Suprapubic skin (tissue), 4 donors: ENCODE measurements at regions not wholly inside any gene's neighbourhood (a gene's known extent, or its start where the extent isn't known, plus 50 kb on each side); places are given as distances from the start of the nearest gene placed in this dataset.

Experiments used
- DNase-seq, 2 donors: peaks; one replicate each; pipeline ENCODE4 v3.0.0-alpha.2; 2019; ENCODE audit warnings: low spot score in 2 of 2
- H3K27ac ChIP-seq: fragments of 200-600 bp; sonication (generic); one replicate; pipeline ENCODE4 v1.5.1; 2019
- H3K27me3 ChIP-seq: fragments of 200-600 bp; sonication (generic); one replicate; pipeline ENCODE4 v1.5.1; 2019
- H3K36me3 ChIP-seq: fragments of 200-600 bp; sonication (generic); one replicate; pipeline ENCODE4 v1.5.1; 2019
- H3K4me1 ChIP-seq: fragments of 200-600 bp; sonication (generic); one replicate; pipeline ENCODE4 v1.5.1; 2019
- H3K4me3 ChIP-seq: fragments of 200-600 bp; sonication (generic); one replicate; pipeline ENCODE4 v1.5.1; 2019; ENCODE audit warnings: mild to moderate bottlenecking
- H3K9me3 ChIP-seq: fragments of 200-600 bp; sonication (generic); one replicate; pipeline ENCODE4 v1.5.1; 2019
- EP300 ChIP-seq: sonication (generic); formaldehyde crosslinking; IDR thresholded peaks from one replicate; pipeline ENCODE4 v1.6.1; 2017; ENCODE audit warnings: antibody characterized with exemption
- POLR2A ChIP-seq, 2 donors: fragments of 450-650 bp; IDR thresholded peaks; one replicate each; pipeline ENCODE4 v1.6.1; 2017; ENCODE audit warnings: antibody characterized with exemption in 2 of 2, mild to moderate bottlenecking in 2 of 2, moderate library complexity in 2 of 2
- POLR2AphosphoS5 ChIP-seq, 3 donors: sonication (generic); formaldehyde crosslinking; IDR thresholded peaks; one replicate each; pipeline ENCODE4 v1.6.1; 2017; ENCODE audit warnings: antibody characterized with exemption in 3 of 3
- WGBS: methylation state at CpG from one replicate; pipeline ENCODE4 v1.1.5; 2018; 5-methylcytosine and 5-hydroxymethylcytosine counted together
- TF ChIP-seq, protein P1 (sequence below), 2 donors: fragments of 200-600 bp in 1 of 2; fragments of 450-650 bp in 1 of 2; sonication (generic) in 1 of 2; IDR thresholded peaks; one replicate each; pipeline ENCODE4 v1.5.1; 2016 to 2019; ENCODE audit warnings: antibody characterized with exemption in 2 of 2, mild to moderate bottlenecking in 1 of 2, moderate library complexity in 1 of 2

DNA sequence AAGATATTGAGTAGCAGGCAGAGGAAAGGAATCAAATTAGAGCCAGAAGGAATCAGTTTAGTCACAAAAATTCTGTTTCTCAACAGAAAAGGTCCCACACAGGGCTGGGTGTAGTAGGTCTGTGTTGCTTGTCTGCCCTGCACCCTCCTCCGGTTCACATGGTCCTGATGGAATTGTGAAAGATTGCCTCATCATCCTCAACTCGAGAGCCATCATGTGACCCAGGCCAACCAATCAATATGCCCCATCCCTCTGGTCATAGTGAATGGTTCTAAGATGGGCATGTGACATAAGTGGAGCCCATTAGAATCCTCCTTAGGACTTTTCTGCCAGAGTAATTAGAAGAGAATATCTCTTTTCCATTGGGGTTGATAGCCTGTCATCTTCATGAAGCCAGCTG is 56.7 kb upstream of the RAD23B start:
- 88% methylated on average over 2 of the region's 2 CpGs for WGBS
- H3K9me3 ChIP-seq, result no peaks in the 10 kb centered on the region
- H3K4me1 ChIP-seq, result peaks cover 6% of the 10 kb centered on the region
- no peaks in the 10 kb centered on the region for H3K27me3 ChIP-seq
- no peak overlapping the region for H3K4me3 ChIP-seq
- no peak for TF ChIP-seq EP300
- no peak for DNase-seq
- no peak overlapping the region for H3K27ac ChIP-seq
- H3K36me3 ChIP-seq, result no peaks in the 10 kb centered on the region

GRCh38 chr9:107227774-107228173 is 55.3 kb upstream of the RAD23B start:
- no peak for DNase-seq
- no peaks in the 10 kb centered on the region for H3K36me3 ChIP-seq
- TF ChIP-seq, protein P1, sequence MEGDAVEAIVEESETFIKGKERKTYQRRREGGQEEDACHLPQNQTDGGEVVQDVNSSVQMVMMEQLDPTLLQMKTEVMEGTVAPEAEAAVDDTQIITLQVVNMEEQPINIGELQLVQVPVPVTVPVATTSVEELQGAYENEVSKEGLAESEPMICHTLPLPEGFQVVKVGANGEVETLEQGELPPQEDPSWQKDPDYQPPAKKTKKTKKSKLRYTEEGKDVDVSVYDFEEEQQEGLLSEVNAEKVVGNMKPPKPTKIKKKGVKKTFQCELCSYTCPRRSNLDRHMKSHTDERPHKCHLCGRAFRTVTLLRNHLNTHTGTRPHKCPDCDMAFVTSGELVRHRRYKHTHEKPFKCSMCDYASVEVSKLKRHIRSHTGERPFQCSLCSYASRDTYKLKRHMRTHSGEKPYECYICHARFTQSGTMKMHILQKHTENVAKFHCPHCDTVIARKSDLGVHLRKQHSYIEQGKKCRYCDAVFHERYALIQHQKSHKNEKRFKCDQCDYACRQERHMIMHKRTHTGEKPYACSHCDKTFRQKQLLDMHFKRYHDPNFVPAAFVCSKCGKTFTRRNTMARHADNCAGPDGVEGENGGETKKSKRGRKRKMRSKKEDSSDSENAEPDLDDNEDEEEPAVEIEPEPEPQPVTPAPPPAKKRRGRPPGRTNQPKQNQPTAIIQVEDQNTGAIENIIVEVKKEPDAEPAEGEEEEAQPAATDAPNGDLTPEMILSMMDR (IDR thresholded peaks at IDR 0.05), result no peak
- no peak for TF ChIP-seq POLR2A (IDR thresholded peaks at IDR 0.05)
- H3K27ac ChIP-seq, result no peak overlapping the region
- H3K4me3 ChIP-seq, result no peak overlapping the region
- peaks cover 6% of the 10 kb centered on the region for H3K4me1 ChIP-seq
- no peaks in the 10 kb centered on the region for H3K27me3 ChIP-seq
- WGBS, result 76% methylated on average over 3 of the region's 3 CpGs
- no peaks in the 10 kb centered on the region for H3K9me3 ChIP-seq

DNA sequence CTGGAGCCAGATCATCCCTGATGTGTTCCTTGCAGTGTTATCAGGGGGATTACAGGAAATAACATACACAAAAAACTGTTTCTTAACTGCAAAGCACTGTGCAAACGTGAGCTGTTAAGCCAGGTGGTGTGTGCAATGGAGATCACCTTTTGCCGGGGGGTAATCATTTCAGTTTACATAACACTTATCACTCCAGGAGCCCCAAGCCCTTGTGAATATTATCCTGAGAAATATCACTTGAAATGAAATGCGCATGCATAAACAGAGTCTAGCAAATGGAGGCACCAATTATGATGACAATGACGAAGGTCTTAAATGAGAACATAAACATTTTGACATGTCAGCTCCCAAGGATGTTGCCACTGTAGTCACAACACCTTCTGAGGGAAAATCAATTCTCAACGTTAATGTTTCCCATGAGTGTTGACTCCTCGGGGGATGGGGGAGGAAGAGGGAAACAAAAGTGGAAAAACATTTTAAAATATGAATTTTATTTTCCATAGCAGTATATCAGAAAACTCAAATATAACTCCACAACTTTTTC is 54.5 kb upstream of the RAD23B start:
- WGBS, result 38% methylated on average over 6 of the region's 6 CpGs
- Histone ChIP-seq H3K4me1 (peaks cover 6% of the 10 kb centered on the region), H3K27me3 (no peaks in the 10 kb centered on the region), H3K27ac (no peak overlapping the region), H3K36me3 (no peaks in the 10 kb centered on the region), H3K4me3 (no peak overlapping the region), H3K9me3 (no peaks in the 10 kb centered on the region)
- no peak for DNase-seq
- TF ChIP-seq POLR2A (IDR thresholded peaks at IDR 0.05), result no peak
- TF ChIP-seq EP300, result no peak
- TF ChIP-seq POLR2AphosphoS5 (IDR thresholded peaks at IDR 0.05), result no peak

DNA sequence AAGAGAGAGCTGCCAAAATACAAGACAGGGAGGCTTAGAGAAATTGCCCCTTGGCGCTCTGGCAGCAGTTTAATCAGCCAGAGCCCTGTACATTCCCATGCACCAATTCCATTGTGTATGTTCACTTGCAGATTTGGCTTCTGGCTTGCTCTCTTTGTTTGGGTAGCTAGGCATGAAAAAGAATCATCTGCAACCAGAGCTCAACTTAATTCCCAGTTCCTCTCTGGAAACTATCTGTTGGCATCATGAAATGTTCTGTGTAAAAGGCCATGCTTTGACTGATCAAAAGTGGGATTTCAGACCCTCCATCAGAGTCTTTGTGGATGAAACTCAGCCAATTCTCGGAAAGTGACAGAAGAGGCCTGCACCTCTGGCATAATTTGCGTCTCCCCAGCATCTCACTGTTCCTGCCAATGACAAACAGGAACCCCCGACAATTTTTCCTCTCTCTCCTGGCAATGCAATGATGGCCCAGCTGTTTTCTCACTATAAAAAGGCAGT is 53.8 kb upstream of the RAD23B start:
- H3K27me3 ChIP-seq, result no peaks in the 10 kb centered on the region
- DNase-seq, result no peak
- no peak overlapping the region for H3K4me3 ChIP-seq
- H3K4me1 ChIP-seq, result peaks cover 6% of the 10 kb centered on the region
- TF ChIP-seq, protein P1 (IDR thresholded peaks at IDR 0.05), result no peak
- no peak for TF ChIP-seq POLR2AphosphoS5 (IDR thresholded peaks at IDR 0.05)
- no peak for TF ChIP-seq EP300
- no peak for TF ChIP-seq POLR2A (IDR thresholded peaks at IDR 0.05)
- H3K9me3 ChIP-seq, result no peaks in the 10 kb centered on the region
- no peak overlapping the region for H3K27ac ChIP-seq
- H3K36me3 ChIP-seq, result no peaks in the 10 kb centered on the region
- 64% methylated on average over 4 of the region's 4 CpGs for WGBS
